Endothelial cell of umbilical vein (primary cell): ENCODE measurements at regions not wholly inside any gene's neighbourhood (a gene's known extent, or its start where the extent isn't known, plus 50 kb on each side); places are given as distances from the start of the nearest gene placed in this dataset.

Experiments used
- BruUV-seq: library from RNA; stranded (reverse); fragments of 400-500 nt; replicated peaks from 2 replicates; lab custom pipeline; 2021; lab: Mats Ljungman, UMichigan
- CTCF ChIA-PET: fragments of 300-600, 350-600 bp; sonication (Branson Sonifier 250); formaldehyde crosslinking; loops from one replicate; lab custom pipeline; 2021; ENCODE audit warnings: antibody characterized with exemption, inconsistent platforms; lab: Charles Lee
- POLR2A ChIA-PET: fragments of 300-600, 350-600 bp; sonication (Branson Sonifier 250); formaldehyde crosslinking; loops from one replicate; lab custom pipeline; 2021; ENCODE audit warnings: antibody characterized with exemption, inconsistent platforms; lab: Charles Lee
- DNase-seq: peaks from one replicate; pipeline ENCODE4 v3.0.0-alpha.2; 2011; ENCODE audit warnings: low read depth, low spot score
- FAIRE-seq: peaks from 2 replicates; lab custom pipeline; 2011; peaks lifted over from hg19 to GRCh38; lab: Jason Lieb, UNC
- H2AFZ ChIP-seq: 2 replicates; pipeline ENCODE4 v1.6.0; 2012; ENCODE audit warnings: low read depth, low read length, control low read depth, inconsistent platforms
- H3K27ac ChIP-seq: 2 replicates; pipeline ENCODE4 v1.5.1; 2011; ENCODE audit warnings: low read depth, mild to moderate bottlenecking, control low read depth, low read length, moderate library complexity; ENCODE audit not compliant: insufficient read depth
- H3K27me3 ChIP-seq, 2 experiments: 2 replicates each; pipeline versions ENCODE4 v1.6.0 to v1.6.1; 2011; ENCODE audit warnings: low read length in 2 of 2, mixed read lengths in 1 of 2; ENCODE audit not compliant: control insufficient read depth in 2 of 2, insufficient read depth in 2 of 2
- H3K36me3 ChIP-seq, 2 experiments: 2 replicates in 1 of 2; 3 replicates in 1 of 2; pipeline ENCODE4 v1.5.1; 2011; ENCODE audit warnings: low read length in 2 of 2, mild to moderate bottlenecking in 1 of 2, moderate library complexity in 1 of 2; ENCODE audit not compliant: control insufficient read depth in 2 of 2, insufficient read depth in 2 of 2; ENCODE audit errors: extremely low read depth in 1 of 2
- H3K4me1 ChIP-seq: 3 replicates; pipeline ENCODE4 v1.5.1; 2011; ENCODE audit warnings: mild to moderate bottlenecking, low read length; ENCODE audit not compliant: control insufficient read depth, insufficient read depth; ENCODE audit errors: extremely low read depth
- H3K4me2 ChIP-seq: 2 replicates; pipeline ENCODE4 v1.6.1; 2011; ENCODE audit warnings: low read length, control low read depth, mixed read lengths; ENCODE audit not compliant: insufficient read depth
- H3K4me3 ChIP-seq, 3 experiments: fragments of 200-600 bp in 1 of 3; sonication (generic), shearing (Covaris generic) in 1 of 3; replicated peaks in 1 of 3; 2 replicates each; pipeline ENCODE4 v1.5.1; 2011 to 2016; ENCODE audit warnings: control low read depth in 3 of 3, low read length in 3 of 3, mild to moderate bottlenecking in 2 of 3, inconsistent platforms in 1 of 3, low read depth in 1 of 3, moderate library complexity in 1 of 3; ENCODE audit not compliant: insufficient read depth in 1 of 3
- H3K79me2 ChIP-seq: 2 replicates; pipeline ENCODE4 v1.6.0; 2012; ENCODE audit warnings: low read length, inconsistent platforms; ENCODE audit not compliant: control insufficient read depth, insufficient read depth
- H3K9ac ChIP-seq: replicated peaks from 2 replicates; pipeline ENCODE3; 2011; ENCODE audit warnings: low read length, control low read depth; ENCODE audit not compliant: insufficient read depth; ENCODE audit errors: extremely low read depth
- H3K9me1 ChIP-seq: replicated peaks from 3 replicates; pipeline ENCODE4 v1.6.0; 2011; ENCODE audit warnings: mild to moderate bottlenecking, low read length; ENCODE audit not compliant: control insufficient read depth, insufficient read depth; ENCODE audit errors: extremely low read depth
- H3K9me3 ChIP-seq: replicated peaks from 2 replicates; pipeline ENCODE4 v1.5.1; 2012; ENCODE audit warnings: low read length, inconsistent platforms; ENCODE audit not compliant: control insufficient read depth, insufficient read depth
- H4K20me1 ChIP-seq: replicated peaks from 2 replicates; pipeline ENCODE3; 2011; ENCODE audit warnings: mild to moderate bottlenecking, low read length; ENCODE audit not compliant: control insufficient read depth, insufficient read depth; ENCODE audit errors: extremely low read depth
- CTCF ChIP-seq, 2 donors: IDR thresholded peaks; 1 replicate in 1 of 2; 2 replicates in 1 of 2; pipeline ENCODE4 v1.5.1; 2011; ENCODE audit warnings: low read length in 2 of 2, mild to moderate bottlenecking in 2 of 2, moderate library complexity in 2 of 2, control low read depth in 1 of 2, inconsistent platforms in 1 of 2, low read depth in 1 of 2; ENCODE audit not compliant: insufficient read depth in 1 of 2; ENCODE audit errors: extremely low read depth in 1 of 2
- EZH2 ChIP-seq: IDR thresholded peaks from 2 replicates; pipeline ENCODE4 v1.6.1; 2012; ENCODE audit warnings: borderline replicate concordance, low read depth, mild to moderate bottlenecking, moderate library complexity, low read length, inconsistent platforms; ENCODE audit not compliant: severe bottlenecking
- FOS ChIP-seq: IDR thresholded peaks from 2 replicates; pipeline ENCODE4 v1.6.1; 2011; ENCODE audit warnings: mild to moderate bottlenecking, low read length, moderate library complexity, borderline replicate concordance; ENCODE audit not compliant: insufficient read depth
- GATA2 ChIP-seq: IDR thresholded peaks from 2 replicates; pipeline ENCODE4 v1.7.0; 2011; ENCODE audit warnings: low read depth, mild to moderate bottlenecking, moderate library complexity, mixed read lengths, low read length; ENCODE audit not compliant: insufficient read length, insufficient read depth
- JUN ChIP-seq: IDR thresholded peaks from 2 replicates; pipeline ENCODE4 v1.6.1; 2011; ENCODE audit warnings: borderline replicate concordance, low read depth; ENCODE audit not compliant: insufficient read length, insufficient read depth
- MAX ChIP-seq: IDR thresholded peaks from 2 replicates; pipeline ENCODE4 v1.6.1; 2011; ENCODE audit not compliant: insufficient read depth, insufficient read length
- MYC ChIP-seq: IDR thresholded peaks from one replicate; pipeline ENCODE4 v1.6.1; 2011; ENCODE audit warnings: mild to moderate bottlenecking, low read depth, low read length
- POLR2A ChIP-seq: IDR thresholded peaks from 2 replicates; pipeline ENCODE4 v1.6.1; 2012; ENCODE audit warnings: low read depth, mild to moderate bottlenecking, control low read depth, low read length
- POLR2AphosphoS5 ChIP-seq: IDR thresholded peaks from 2 replicates; pipeline ENCODE4 v1.6.1; 2012; ENCODE audit warnings: low read depth, mild to moderate bottlenecking, control low read depth, low read length, moderate library complexity; ENCODE audit not compliant: insufficient read depth
- dilution Hi-C: fragments of 300-500 bp; cut with MboI; formaldehyde crosslinking; loops from one replicate; pipeline ENCODE4 v1.15.0; 2019; ENCODE audit warnings: low sequenced_read_pairs; ENCODE audit not compliant: extremely low pct_ligation_motif_present
- intact Hi-C: fragments of 100-400 bp; cut with micrococcal nuclease; formaldehyde crosslinking; loops from one replicate; pipeline ENCODE4 v1.10.0; 2022

- intact Hi-C loops (no loop called here), dilution Hi-C loops (no loop called here)
- Histone ChIP-seq H3K9me1 (no peaks in the 10 kb centered on the region), H3K4me2 (no peak overlapping the region), H3K27ac (no peak overlapping the region), H4K20me1 (no peaks in the 10 kb centered on the region), H3K4me1 (no peaks in the 10 kb centered on the region), H3K27me3 (no peaks in the 10 kb centered on the region), H3K9me3 (no peaks in the 10 kb centered on the region), H2AFZ (no peak overlapping the region), H3K4me3 (no peak overlapping the region), H3K9ac (no peak overlapping the region), H3K36me3 (no peaks in the 10 kb centered on the region), H3K79me2 (no peaks in the 10 kb centered on the region)
- FAIRE-seq, result no peak
- TF ChIP-seq EZH2, result no peak
- TF ChIP-seq MAX, result no peak
- no peak for TF ChIP-seq GATA2
- TF ChIP-seq FOS, result no peak
- TF ChIP-seq CTCF (IDR thresholded peaks at IDR 0.05; ENCODE audit: extremely low read depth in 1 of 2, insufficient read depth in 1 of 2, low read depth in 1 of 2, low read length in 2 of 2), result no peak
- no peak for TF ChIP-seq POLR2A
- no peak for TF ChIP-seq MYC
- TF ChIP-seq POLR2AphosphoS5, result no peak
- no peak for TF ChIP-seq JUN
- no TSS peak for BruUV-seq
- ChIA-PET CTCF (no interaction called here), POLR2A (no interaction called here)
- no peak for DNase-seq
Measured at GRCh38 chr6:99016355-99016754, 68.6 kb upstream of the FBXL4 start.
